ENCODE measurements at regions not wholly inside any gene's neighbourhood (a gene's known extent, or its start where the extent isn't known, plus 50 kb on each side); places are given as distances from the start of the nearest gene placed in this dataset.

DNA sequence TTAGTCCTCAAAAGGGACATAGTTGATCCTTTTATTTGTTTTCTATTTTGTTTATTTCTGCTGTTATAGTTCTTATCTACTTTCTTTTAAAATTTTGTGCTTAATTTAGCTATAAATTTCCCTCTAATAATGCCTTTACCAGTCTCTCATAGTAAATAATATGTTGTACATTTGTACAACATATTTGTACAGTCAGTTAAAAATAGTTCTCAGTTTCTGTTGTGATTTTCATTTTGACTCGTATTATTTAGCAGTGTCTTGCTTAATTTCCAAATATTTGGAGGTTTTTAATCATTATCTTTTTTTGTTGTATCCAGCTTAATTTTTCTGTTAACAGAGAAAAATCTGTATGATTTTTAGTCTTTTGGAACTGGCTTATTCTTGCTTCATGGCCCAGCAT is 443.6 kb upstream of the TRIB2 start:
- Mint-ChIP-seq H3K4me3 (no peak overlapping the region), H3K27ac (no peak overlapping the region), H3K36me3 (peaks cover 0 to 8% (median 0%) of the 10 kb centered on the region in 5 donors), H3K4me1 (peaks cover 18 to 41% (median 32%) of the 10 kb centered on the region in 7 donors), H3K9me3 (peaks cover 0 to 5% (median 0%) of the 10 kb centered on the region in 11 donors), H3K27me3 (peaks cover 0 to 21% (median 0%) of the 10 kb centered on the region in 5 donors)
- Histone ChIP-seq H3K27me3 (ENCODE audit: control insufficient read depth in 2 of 2, insufficient read depth in 2 of 2, low read length in 2 of 2) (no peaks in the 10 kb centered on the region), H3K9me3 (ENCODE audit: control insufficient read depth in 2 of 3, low read length in 3 of 3) (no peaks in the 10 kb centered on the region), H3K4me1 (ENCODE audit: control insufficient read depth in 2 of 2, insufficient read depth in 2 of 2, low read length in 2 of 2) (peaks cover 5 to 18% of the 10 kb centered on the region in 2 donors), H3K27ac (ENCODE audit: low read depth, low read length) (no peak overlapping the region), H3K36me3 (ENCODE audit: control insufficient read depth in 2 of 3, insufficient read depth in 3 of 3, low read length in 3 of 3) (no peaks in the 10 kb centered on the region), H3K4me3 (ENCODE audit: low read length) (no peak overlapping the region)
- POLR2A ChIA-PET = no interaction called here
- ATAC-seq (no peak), DNase-seq (no peak)
- CTCF ChIA-PET = no interaction called here
- intact Hi-C loops (cut with micrococcal nuclease) = no loop called here

DNA sequence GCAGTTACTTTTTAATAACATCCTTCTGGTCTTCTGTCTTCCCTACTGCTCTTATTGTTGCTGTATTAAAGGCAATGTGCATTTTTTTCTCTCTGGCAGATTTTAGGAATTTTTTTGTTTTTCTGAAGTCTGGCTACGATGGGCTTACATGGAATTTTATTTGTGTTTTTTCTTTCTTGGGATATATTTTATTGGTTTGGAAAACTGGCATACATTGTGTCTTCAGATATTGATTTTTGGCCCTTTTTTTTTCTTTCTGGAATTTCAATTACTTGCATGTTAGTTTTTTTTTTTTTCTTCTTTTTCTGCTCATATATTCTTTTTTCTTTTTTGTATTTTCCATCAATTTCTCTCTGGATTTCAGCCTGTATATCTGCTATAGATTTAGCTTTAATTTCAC is 442.1 kb upstream of the TRIB2 start:
- intact Hi-C loops (cut with micrococcal nuclease) = no loop called here
- Histone ChIP-seq H3K27ac (ENCODE audit: low read depth, low read length) (no peak overlapping the region), H3K4me3 (ENCODE audit: low read length) (no peak overlapping the region), H3K9me3 (ENCODE audit: control insufficient read depth in 2 of 3, low read length in 3 of 3) (no peaks in the 10 kb centered on the region), H3K36me3 (ENCODE audit: control insufficient read depth in 2 of 3, insufficient read depth in 3 of 3, low read length in 3 of 3) (no peaks in the 10 kb centered on the region), H3K4me1 (ENCODE audit: control insufficient read depth in 2 of 2, insufficient read depth in 2 of 2, low read length in 2 of 2) (peaks cover 5 to 18% of the 10 kb centered on the region in 2 donors), H3K27me3 (ENCODE audit: control insufficient read depth in 2 of 2, insufficient read depth in 2 of 2, low read length in 2 of 2) (no peaks in the 10 kb centered on the region)
- H3K9me3 Mint-ChIP-seq = peaks cover 0 to 5% (median 0%) of the 10 kb centered on the region in 11 donors
- DNase-seq (no peak), ATAC-seq (no peak)
- peaks cover 0 to 10% (median 0%) of the 10 kb centered on the region in 5 donors for H3K36me3 Mint-ChIP-seq
- peaks cover 13 to 41% (median 32%) of the 10 kb centered on the region in 7 donors for H3K4me1 Mint-ChIP-seq
- H3K27ac Mint-ChIP-seq = no peak overlapping the region
- H3K27me3 Mint-ChIP-seq = peaks cover 0 to 21% (median 0%) of the 10 kb centered on the region in 5 donors
- H3K4me3 Mint-ChIP-seq = no peak overlapping the region
- ChIA-PET CTCF (interaction anchor here (0.7 kb wide), 1 partner anchor 46 kb away, joined by 4 read pairs; no protein-coding TSS in a partner anchor), POLR2A (interaction anchor here (0.7 kb wide), 1 partner anchor 232 kb away, joined by 4 read pairs; no protein-coding TSS in a partner anchor)

DNA sequence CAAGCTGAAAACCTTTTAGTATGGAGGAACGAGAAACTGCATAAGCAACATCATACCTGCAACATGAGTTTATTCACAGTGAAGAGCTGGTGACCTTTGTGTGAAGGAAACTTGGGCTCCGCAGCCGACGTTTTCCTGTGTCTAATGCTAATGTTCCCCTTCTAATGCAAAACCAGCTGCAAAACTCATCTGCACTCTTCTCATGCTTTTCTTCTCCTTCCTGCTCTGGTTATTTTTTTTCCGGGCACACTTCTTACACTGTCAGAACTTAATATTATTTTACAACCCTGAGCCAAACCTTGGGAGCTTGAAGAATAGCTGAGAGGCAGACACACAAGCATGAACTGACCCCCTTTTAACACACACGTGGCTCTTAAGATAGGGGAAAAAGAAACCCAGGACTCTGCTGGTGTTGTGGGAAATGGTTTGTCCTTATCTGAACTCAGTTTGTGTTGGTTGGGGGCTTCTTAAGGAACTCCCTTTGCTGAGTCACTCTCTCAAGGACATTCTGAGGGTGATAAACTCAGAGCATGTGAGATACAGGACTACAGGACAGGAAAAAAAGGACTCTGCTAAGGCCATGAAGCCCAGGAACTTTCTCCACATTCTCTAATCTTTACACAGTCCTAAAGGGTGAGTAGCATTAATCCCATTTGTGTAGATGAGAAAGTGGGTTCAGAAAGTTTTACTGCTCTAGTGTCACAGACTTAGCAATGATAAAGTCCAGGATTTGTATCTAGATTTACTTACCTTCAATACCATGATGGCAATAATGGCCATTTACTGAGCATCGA is 439.3 kb upstream of the TRIB2 start:
- H3K4me3 ChIP-seq (ENCODE audit: low read length) = no peak overlapping the region
- POLR2A ChIA-PET = no interaction called here
- H3K4me1 ChIP-seq (ENCODE audit: control insufficient read depth in 2 of 2, insufficient read depth in 2 of 2, low read length in 2 of 2) = peaks cover 0 to 7% of the 10 kb centered on the region in 2 donors
- CTCF ChIA-PET = interaction anchor here (0.8 kb wide), 1 partner anchor 14 kb away, joined by 3 read pairs; no protein-coding TSS in a partner anchor
- H3K36me3 Mint-ChIP-seq = peaks cover 0 to 8% (median 0%) of the 10 kb centered on the region in 5 donors
- DNase-seq (no peak), ATAC-seq (no peak)
- intact Hi-C loops (cut with micrococcal nuclease) = loop anchor here in 1 of 2 donors (1.0 kb wide), 1 partner anchor 8 kb away; no protein-coding TSS in a partner anchor
- no peak overlapping the region for H3K27ac ChIP-seq (ENCODE audit: low read depth, low read length)
- no peaks in the 10 kb centered on the region for H3K9me3 ChIP-seq (ENCODE audit: control insufficient read depth in 2 of 3, low read length in 3 of 3)
- H3K4me1 Mint-ChIP-seq = peaks cover 3 to 19% (median 11%) of the 10 kb centered on the region in 7 donors
- peaks cover 0 to 5% (median 0%) of the 10 kb centered on the region in 11 donors for H3K9me3 Mint-ChIP-seq
- no peaks in the 10 kb centered on the region for H3K36me3 ChIP-seq (ENCODE audit: control insufficient read depth in 2 of 3, insufficient read depth in 3 of 3, low read length in 3 of 3)
- H3K27ac Mint-ChIP-seq = peak overlapping the region in 4 of 9 donors; percentile 15 to 81 (median 42)
- peak overlapping the region in 3 of 10 donors; percentile 33 to 58 (median 41) for H3K4me3 Mint-ChIP-seq
- H3K27me3 ChIP-seq (ENCODE audit: control insufficient read depth in 2 of 2, insufficient read depth in 2 of 2, low read length in 2 of 2) = no peaks in the 10 kb centered on the region
- peaks cover 0 to 24% (median 0%) of the 10 kb centered on the region in 5 donors for H3K27me3 Mint-ChIP-seq

DNA sequence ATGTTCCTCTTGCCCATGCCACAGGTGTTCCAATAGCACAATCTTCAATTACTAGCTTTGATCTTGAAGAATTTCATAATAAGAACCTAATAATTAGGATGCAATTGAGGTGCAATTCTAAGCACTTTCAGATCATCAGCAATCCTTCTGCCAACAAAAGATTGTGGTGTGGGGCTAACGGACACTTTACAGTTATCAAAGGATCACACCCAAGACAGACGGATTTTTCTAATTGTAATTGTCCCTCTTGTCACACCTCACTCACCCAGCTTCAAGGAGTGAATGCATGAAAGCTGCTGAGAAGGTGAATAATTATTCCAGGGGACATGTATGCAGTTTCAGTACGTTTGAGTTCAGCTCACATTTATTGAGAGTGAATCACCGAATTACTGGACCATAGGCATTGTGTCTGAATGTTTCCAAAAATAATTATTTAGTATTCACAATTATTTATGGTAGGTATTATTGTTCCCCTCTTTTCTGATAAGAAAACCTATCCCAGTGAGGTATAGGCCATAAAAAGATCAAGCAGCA is 438.5 kb upstream of the TRIB2 start:
- H3K4me3 Mint-ChIP-seq = no peak overlapping the region
- Histone ChIP-seq H3K4me3 (ENCODE audit: low read length) (no peak overlapping the region), H3K27me3 (ENCODE audit: control insufficient read depth in 2 of 2, insufficient read depth in 2 of 2, low read length in 2 of 2) (no peaks in the 10 kb centered on the region), H3K9me3 (ENCODE audit: control insufficient read depth in 2 of 3, low read length in 3 of 3) (no peaks in the 10 kb centered on the region), H3K27ac (ENCODE audit: low read depth, low read length) (no peak overlapping the region), H3K4me1 (ENCODE audit: control insufficient read depth in 2 of 2, insufficient read depth in 2 of 2, low read length in 2 of 2) (peaks cover 0 to 7% of the 10 kb centered on the region in 2 donors), H3K36me3 (ENCODE audit: control insufficient read depth in 2 of 3, insufficient read depth in 3 of 3, low read length in 3 of 3) (no peaks in the 10 kb centered on the region)
- intact Hi-C loops (cut with micrococcal nuclease) = no loop called here
- H3K36me3 Mint-ChIP-seq = peaks cover 0 to 8% (median 0%) of the 10 kb centered on the region in 5 donors
- H3K4me1 Mint-ChIP-seq = peaks cover 3 to 19% (median 11%) of the 10 kb centered on the region in 7 donors
- ChIA-PET CTCF (no interaction called here), POLR2A (no interaction called here)
- no peak overlapping the region for H3K27ac Mint-ChIP-seq
- ATAC-seq (no peak), DNase-seq (no peak)
- peaks cover 0 to 5% (median 0%) of the 10 kb centered on the region in 11 donors for H3K9me3 Mint-ChIP-seq
- peaks cover 0 to 25% (median 0%) of the 10 kb centered on the region in 5 donors for H3K27me3 Mint-ChIP-seq

- no peak for DNase-seq
- Mint-ChIP-seq H3K9me3 (peaks cover 0 to 4% (median 0%) of the 10 kb centered on the region in 11 donors), H3K4me3 (peak overlapping the region in 1 of 10 donors; percentile 8), H3K4me1 (peaks cover 0 to 34% (median 17%) of the 10 kb centered on the region in 7 donors), H3K27me3 (peaks cover 0 to 23% (median 0%) of the 10 kb centered on the region in 5 donors), H3K36me3 (peaks cover 0 to 4% (median 0%) of the 10 kb centered on the region in 5 donors), H3K27ac (peak overlapping the region in 1 of 9 donors; percentile 6)
- no peak for ATAC-seq
- Histone ChIP-seq H3K36me3 (ENCODE audit: control insufficient read depth in 2 of 3, insufficient read depth in 3 of 3, low read length in 3 of 3) (no peaks in the 10 kb centered on the region), H3K27me3 (ENCODE audit: control insufficient read depth in 2 of 2, insufficient read depth in 2 of 2, low read length in 2 of 2) (no peaks in the 10 kb centered on the region), H3K4me1 (ENCODE audit: control insufficient read depth in 2 of 2, insufficient read depth in 2 of 2, low read length in 2 of 2) (no peaks in the 10 kb centered on the region), H3K27ac (ENCODE audit: low read depth, low read length) (no peak overlapping the region), H3K4me3 (ENCODE audit: low read length) (no peak overlapping the region), H3K9me3 (ENCODE audit: control insufficient read depth in 2 of 3, low read length in 3 of 3) (no peaks in the 10 kb centered on the region)
- CTCF ChIA-PET = interaction anchor here (0.7 kb wide), 1 partner anchor 158 kb away, joined by 3 read pairs; no protein-coding TSS in a partner anchor
- intact Hi-C loops (cut with micrococcal nuclease) = no loop called here
- POLR2A ChIA-PET = interaction anchor here (0.5 kb wide), 1 partner anchor 82 kb away, joined by 3 read pairs; no protein-coding TSS in a partner anchor
These were observed 433.7 kb upstream of the TRIB2 start for GRCh38 chr2:12282780-12283695.

DNA sequence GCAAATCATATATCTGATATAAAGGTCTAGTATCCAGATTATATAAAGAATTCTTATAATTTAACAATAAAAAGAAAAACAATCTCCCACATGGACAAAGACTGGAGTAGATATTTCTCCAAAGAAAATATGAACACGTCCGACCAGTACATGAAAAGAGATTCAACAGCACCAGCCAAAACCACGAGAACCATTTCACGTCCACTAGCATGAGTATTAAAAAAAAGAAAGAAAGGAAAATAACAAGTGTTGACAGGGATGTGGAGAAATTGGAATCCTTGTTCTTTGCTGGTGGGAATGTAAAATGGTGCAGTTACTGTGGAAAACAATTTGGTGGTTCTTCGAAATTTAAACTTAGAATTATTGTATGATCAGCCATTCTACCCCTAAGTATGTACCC is 432.7 kb upstream of the TRIB2 start:
- DNase-seq = no peak
- Histone ChIP-seq H3K36me3 (ENCODE audit: control insufficient read depth in 2 of 3, insufficient read depth in 3 of 3, low read length in 3 of 3) (no peaks in the 10 kb centered on the region), H3K4me3 (ENCODE audit: low read length) (no peak overlapping the region), H3K27me3 (ENCODE audit: control insufficient read depth in 2 of 2, insufficient read depth in 2 of 2, low read length in 2 of 2) (no peaks in the 10 kb centered on the region), H3K27ac (ENCODE audit: low read depth, low read length) (no peak overlapping the region), H3K4me1 (ENCODE audit: control insufficient read depth in 2 of 2, insufficient read depth in 2 of 2, low read length in 2 of 2) (no peaks in the 10 kb centered on the region), H3K9me3 (ENCODE audit: control insufficient read depth in 2 of 3, low read length in 3 of 3) (no peaks in the 10 kb centered on the region)
- Mint-ChIP-seq H3K36me3 (peaks cover 0 to 4% (median 0%) of the 10 kb centered on the region in 5 donors), H3K4me3 (no peak overlapping the region), H3K27me3 (peaks cover 0 to 25% (median 0%) of the 10 kb centered on the region in 5 donors), H3K4me1 (peaks cover 0 to 36% (median 20%) of the 10 kb centered on the region in 7 donors), H3K27ac (no peak overlapping the region), H3K9me3 (peaks cover 0 to 4% (median 0%) of the 10 kb centered on the region in 11 donors)
- POLR2A ChIA-PET = no interaction called here
- intact Hi-C loops (cut with micrococcal nuclease) = no loop called here
- no peak for ATAC-seq
- CTCF ChIA-PET = no interaction called here

All from naive thymus-derived CD4-positive, alpha-beta T cell (primary cell).